Aorta (tissue), 5 donors: ENCODE measurements at regions not wholly inside any gene's neighbourhood (a gene's known extent, or its start where the extent isn't known, plus 50 kb on each side); places are given as distances from the start of the nearest gene placed in this dataset.

Source experiments
- ATAC-seq: fragments of 200-7000 bp; cut with Tn5 transposase; one replicate; pipeline ENCODE4 v1.9.1; 2022; ENCODE audit warnings: moderate library complexity; ENCODE audit not compliant: low FRiP score
- DNase-seq, 2 donors: peaks; one replicate each; pipeline ENCODE4 v3.0.0-alpha.2; 2020
- H3K27ac ChIP-seq, 2 donors: one replicate each; pipeline ENCODE4 v1.5.1; 2013; ENCODE audit warnings: low read length in 2 of 2, mild to moderate bottlenecking in 2 of 2, moderate library complexity in 2 of 2, control low read depth in 1 of 2, inconsistent platforms in 1 of 2, low read depth in 1 of 2
- H3K27me3 ChIP-seq, 2 donors: one replicate each; pipeline ENCODE4 v1.6.1; 2013; ENCODE audit warnings: control low read depth in 1 of 2, low read length in 1 of 2, mild to moderate bottlenecking in 1 of 2, moderate library complexity in 1 of 2; ENCODE audit not compliant: insufficient read depth in 2 of 2, control insufficient read depth in 1 of 2
- H3K36me3 ChIP-seq, 2 donors: one replicate each; pipeline ENCODE4 v1.6.1; 2013; ENCODE audit warnings: control low read depth in 1 of 2, low read length in 1 of 2, mild to moderate bottlenecking in 1 of 2; ENCODE audit not compliant: insufficient read depth in 2 of 2, control insufficient read depth in 1 of 2
- H3K4me1 ChIP-seq, 2 donors: one replicate each; pipeline ENCODE4 v1.6.1; 2013; ENCODE audit warnings: low read length in 2 of 2, control low read depth in 1 of 2, mild to moderate bottlenecking in 1 of 2, moderate library complexity in 1 of 2; ENCODE audit not compliant: insufficient read depth in 2 of 2, control insufficient read depth in 1 of 2
- H3K4me3 ChIP-seq, 2 donors: one replicate each; pipeline ENCODE4 v1.5.1; 2013; ENCODE audit warnings: low read length in 2 of 2, control low read depth in 1 of 2, mild to moderate bottlenecking in 1 of 2
- H3K9me3 ChIP-seq: one replicate; pipeline ENCODE4 v1.6.1; 2013; ENCODE audit warnings: mild to moderate bottlenecking, low read length; ENCODE audit not compliant: control insufficient read depth
- WGBS, 2 donors: extraction: QIAGEN DNeasy Blood & Tissue Kit; methylation state at CpG; one replicate each; pipeline ENCODE4 v1.1.7; 2013; 5-methylcytosine and 5-hydroxymethylcytosine counted together
- intact Hi-C, 2 donors: fragments of 100-400 bp; cut with DNase I; formaldehyde crosslinking; loops; one replicate each; pipeline versions ENCODE4 v1.14.2 to v1.15.0; 2022
- donor health status: healthy with polysubstance abuse.
- donor health status: Bipolar disorder and iron deficiency.
- donor health status: DM: no; HTN: no; CAD: no.
- donor health status: DM: no; HTN: no; CAD: no.
- donor health status: DM: yes; HTN: yes; CAD: no.

DNA sequence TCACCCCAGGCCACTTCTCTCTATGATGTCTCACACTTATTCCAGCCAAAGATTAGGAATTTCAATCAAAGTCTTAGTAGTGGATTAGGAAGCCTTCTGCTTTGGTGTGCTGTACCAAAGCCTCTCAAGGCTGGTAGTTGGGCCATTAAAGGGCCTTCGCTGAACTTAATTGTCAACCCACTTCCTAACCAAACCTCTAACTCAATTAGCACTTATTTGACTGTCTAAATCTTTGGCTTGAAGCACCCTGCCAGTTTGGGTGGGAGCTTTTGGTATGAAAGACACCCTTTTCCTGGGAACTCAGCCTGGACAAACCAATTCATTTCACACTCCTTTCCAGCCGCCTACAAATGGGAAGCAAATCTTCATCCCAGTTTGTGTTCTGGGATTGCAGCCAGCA, 81.5 kb downstream of the BMP2 start:
- H3K27me3 ChIP-seq: peaks cover 0 to 2% of the 10 kb centered on the region in 2 donors
- H3K4me1 ChIP-seq: no peaks in the 10 kb centered on the region
- no peak overlapping the region for H3K4me3 ChIP-seq
- DNase-seq (no peak), ATAC-seq (no peak)
- intact Hi-C loops: no loop called here
- H3K27ac ChIP-seq: no peak overlapping the region
- WGBS, 2 donors: 37 to 58% methylated on average over 2 of the region's 2 CpGs
- H3K36me3 ChIP-seq: no peaks in the 10 kb centered on the region
- H3K9me3 ChIP-seq: no peaks in the 10 kb centered on the region

DNA sequence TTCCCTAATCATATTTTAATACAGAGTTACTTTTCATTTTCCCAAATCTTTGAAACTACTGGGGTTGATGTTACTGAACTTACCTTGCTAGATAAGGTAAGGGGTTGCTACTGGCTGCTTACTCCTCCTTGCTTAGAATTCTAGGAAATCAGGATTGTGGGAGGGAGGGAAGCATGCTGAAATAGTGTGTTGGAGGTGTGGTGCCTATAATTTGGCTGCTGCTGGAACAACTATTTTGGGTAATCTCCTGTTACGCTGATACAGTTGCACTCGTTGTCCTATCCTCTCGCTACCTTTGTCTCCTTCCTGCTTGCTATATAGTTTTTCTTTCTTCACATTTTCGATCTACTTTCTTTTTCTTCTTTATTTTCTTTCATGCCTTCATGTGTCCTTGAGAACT, 83.7 kb downstream of the BMP2 start:
- intact Hi-C loops: no loop called here
- Histone ChIP-seq H3K36me3 (no peaks in the 10 kb centered on the region), H3K4me3 (no peak overlapping the region), H3K9me3 (no peaks in the 10 kb centered on the region), H3K27ac (no peak overlapping the region), H3K27me3 (peaks cover 0 to 2% of the 10 kb centered on the region in 2 donors), H3K4me1 (no peaks in the 10 kb centered on the region)
- no peak for ATAC-seq
- 87 to 89% methylated on average over 4 of the region's 4 CpGs for WGBS, 2 donors
- DNase-seq: no peak

DNA sequence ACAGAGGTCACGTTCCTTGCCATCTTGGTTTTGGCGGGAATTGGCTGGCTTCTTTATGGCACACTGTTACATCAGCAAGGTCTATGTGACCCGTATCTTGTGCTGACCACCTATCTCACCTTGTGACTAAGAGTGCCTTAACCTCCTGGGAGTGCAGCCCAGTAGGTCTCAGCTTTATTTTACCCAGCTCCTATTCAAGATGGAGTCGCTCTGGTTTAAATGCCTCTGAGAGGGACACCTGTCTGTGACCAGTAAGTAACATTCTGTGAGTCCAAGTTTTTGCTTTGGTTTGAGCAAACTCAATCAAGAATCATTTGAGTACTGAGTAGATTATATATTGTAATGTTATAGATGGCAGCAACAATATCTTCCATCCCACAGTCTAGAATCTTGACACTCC, 85.0 kb downstream of the BMP2 start:
- H3K9me3 ChIP-seq: no peaks in the 10 kb centered on the region
- H3K4me1 ChIP-seq: no peaks in the 10 kb centered on the region
- no peak for DNase-seq
- H3K36me3 ChIP-seq: no peaks in the 10 kb centered on the region
- 93% methylated on average over 4 of the region's 4 CpGs for WGBS, 2 donors
- no peak overlapping the region for H3K27ac ChIP-seq
- ATAC-seq: no peak
- H3K4me3 ChIP-seq: no peak overlapping the region
- intact Hi-C loops: no loop called here
- H3K27me3 ChIP-seq: no peaks in the 10 kb centered on the region

DNA sequence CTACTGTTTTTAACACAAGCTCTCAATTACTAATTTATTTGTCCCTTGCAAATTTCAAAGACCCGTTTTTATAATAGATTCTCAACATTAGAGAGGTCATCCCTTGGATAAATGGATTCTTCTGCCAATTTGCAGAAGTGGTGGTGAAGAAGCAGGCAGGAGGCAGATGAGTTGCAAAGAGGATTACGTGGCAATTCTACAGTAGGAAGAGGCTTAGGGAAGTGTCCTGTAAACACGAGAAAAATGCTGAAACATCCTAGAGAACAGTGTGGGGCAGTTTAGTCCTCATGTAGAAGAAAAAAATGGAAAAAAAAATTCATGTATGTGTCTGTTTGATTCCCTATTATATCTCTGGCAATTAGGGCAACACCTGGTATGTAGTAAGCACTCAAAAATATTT, 87.6 kb downstream of the BMP2 start:
- WGBS, 2 donors: 66 to 67% methylated on average over 3 of the region's 3 CpGs
- H3K4me3 ChIP-seq: no peak overlapping the region

DNA sequence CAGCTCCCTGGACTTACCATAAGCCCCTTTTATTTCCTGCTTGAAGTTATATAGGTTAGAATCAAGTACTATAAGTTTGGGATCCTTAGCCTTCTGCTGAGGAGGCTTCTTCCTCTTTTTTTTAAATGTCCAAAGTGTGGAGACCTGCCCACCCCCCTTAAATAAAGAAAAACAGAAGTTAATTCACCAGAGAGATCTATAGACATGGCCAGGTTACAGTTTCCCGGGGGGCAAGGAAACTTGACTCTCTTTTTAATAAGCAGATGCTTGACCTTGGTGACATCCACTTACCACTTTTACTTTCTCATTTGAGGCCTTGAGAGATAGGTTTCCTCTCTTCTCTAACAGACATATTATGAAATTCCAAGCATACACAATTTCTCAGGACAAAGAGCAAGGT, 88.3 kb downstream of the BMP2 start:
- H3K9me3 ChIP-seq: no peaks in the 10 kb centered on the region
- no peaks in the 10 kb centered on the region for H3K36me3 ChIP-seq
- H3K4me1 ChIP-seq: no peaks in the 10 kb centered on the region
- no peak overlapping the region for H3K27ac ChIP-seq
- intact Hi-C loops: no loop called here
- no peaks in the 10 kb centered on the region for H3K27me3 ChIP-seq
- no peak overlapping the region for H3K4me3 ChIP-seq
- ATAC-seq: no peak
- no peak for DNase-seq
- 12 to 16% methylated on average over 1 of the region's 1 CpG for WGBS, 2 donors

More for the DNA sequence above, 87.6 kb downstream of the BMP2 start:
- intact Hi-C loops: no loop called here
- no peak for DNase-seq
- Histone ChIP-seq H3K36me3 (no peaks in the 10 kb centered on the region), H3K27me3 (no peaks in the 10 kb centered on the region), H3K27ac (no peak overlapping the region), H3K9me3 (no peaks in the 10 kb centered on the region), H3K4me1 (no peaks in the 10 kb centered on the region)
- no peak for ATAC-seq

DNA sequence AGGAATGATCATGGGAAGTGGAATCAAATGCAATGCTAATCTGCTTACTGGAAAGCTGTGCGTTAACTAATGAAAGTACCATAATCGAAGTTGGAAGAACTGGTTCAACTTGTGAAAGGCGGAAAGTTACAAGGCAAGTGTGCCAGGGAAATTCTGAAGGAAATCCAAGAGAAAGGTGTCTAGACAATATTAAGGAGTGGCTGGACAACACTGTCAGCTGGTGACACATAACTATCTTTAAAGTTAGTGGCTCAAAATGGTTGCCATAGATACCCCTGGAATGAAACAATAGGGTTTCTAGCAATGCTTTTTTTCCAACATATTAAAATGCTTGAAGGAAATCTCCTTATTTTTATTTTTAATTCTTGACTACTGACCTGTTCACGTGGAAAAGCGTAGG, 90.4 kb downstream of the BMP2 start:
- Histone ChIP-seq H3K4me3 (no peak overlapping the region), H3K9me3 (no peaks in the 10 kb centered on the region), H3K27me3 (no peaks in the 10 kb centered on the region), H3K27ac (no peak overlapping the region), H3K36me3 (no peaks in the 10 kb centered on the region), H3K4me1 (no peaks in the 10 kb centered on the region)
- no peak for DNase-seq
- no peak for ATAC-seq
- WGBS, 2 donors: 90 to 93% methylated on average over 5 of the region's 5 CpGs
- intact Hi-C loops: no loop called here

DNA sequence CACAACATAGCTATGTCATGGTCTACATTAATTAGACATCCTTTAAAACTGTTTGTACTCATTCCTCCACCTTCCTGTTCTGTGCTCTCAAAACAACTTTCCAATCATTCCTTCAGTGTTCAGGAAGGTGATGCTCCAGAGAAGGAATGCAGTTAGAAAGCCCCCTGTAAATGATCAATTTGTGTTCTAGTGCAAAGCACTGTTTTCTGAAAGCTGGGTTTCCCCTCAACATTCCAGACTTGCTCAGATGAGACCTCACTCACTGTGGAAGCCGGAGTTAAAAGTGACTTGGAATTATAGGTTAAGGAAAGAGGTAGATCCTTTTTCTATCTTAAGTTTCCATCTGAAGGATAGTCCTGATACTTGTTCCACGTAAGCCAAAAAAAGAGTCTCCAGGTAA, 95.9 kb downstream of the BMP2 start:
- Histone ChIP-seq H3K27me3 (no peaks in the 10 kb centered on the region), H3K4me3 (no peak overlapping the region), H3K4me1 (no peaks in the 10 kb centered on the region), H3K9me3 (no peaks in the 10 kb centered on the region), H3K27ac (no peak overlapping the region), H3K36me3 (no peaks in the 10 kb centered on the region)
- WGBS, 2 donors: 70 to 73% methylated on average over 2 of the region's 2 CpGs
- intact Hi-C loops: no loop called here
- DNase-seq (no peak), ATAC-seq (no peak)

DNA sequence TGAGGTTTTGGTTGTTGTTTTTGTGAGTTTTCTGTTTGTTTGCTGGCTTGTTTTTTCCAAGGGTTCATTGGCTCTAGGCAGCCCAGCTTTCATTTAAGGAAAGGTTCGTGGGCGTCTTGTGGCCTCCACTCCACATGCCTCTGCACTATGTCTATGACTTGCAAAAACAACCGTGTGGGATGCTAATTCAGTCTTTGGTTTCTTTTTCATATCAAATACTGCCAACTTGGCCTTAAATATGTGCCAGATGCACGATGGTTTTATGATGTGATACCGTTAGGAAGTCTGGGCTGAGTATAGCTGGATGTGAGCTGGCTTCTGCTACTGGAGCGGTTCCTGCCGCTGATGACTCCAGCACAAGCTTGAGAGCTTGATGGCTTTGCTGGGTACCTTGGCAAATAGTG, 96.3 kb downstream of the BMP2 start:
- ATAC-seq (no peak), DNase-seq (no peak)
- H3K4me1 ChIP-seq: no peaks in the 10 kb centered on the region
- intact Hi-C loops: no loop called here
- no peak overlapping the region for H3K4me3 ChIP-seq
- WGBS, 2 donors: 11 to 14% methylated on average over 7 of the region's 7 CpGs
- H3K27ac ChIP-seq: no peak overlapping the region
- no peaks in the 10 kb centered on the region for H3K36me3 ChIP-seq
- no peaks in the 10 kb centered on the region for H3K9me3 ChIP-seq
- no peaks in the 10 kb centered on the region for H3K27me3 ChIP-seq

DNA sequence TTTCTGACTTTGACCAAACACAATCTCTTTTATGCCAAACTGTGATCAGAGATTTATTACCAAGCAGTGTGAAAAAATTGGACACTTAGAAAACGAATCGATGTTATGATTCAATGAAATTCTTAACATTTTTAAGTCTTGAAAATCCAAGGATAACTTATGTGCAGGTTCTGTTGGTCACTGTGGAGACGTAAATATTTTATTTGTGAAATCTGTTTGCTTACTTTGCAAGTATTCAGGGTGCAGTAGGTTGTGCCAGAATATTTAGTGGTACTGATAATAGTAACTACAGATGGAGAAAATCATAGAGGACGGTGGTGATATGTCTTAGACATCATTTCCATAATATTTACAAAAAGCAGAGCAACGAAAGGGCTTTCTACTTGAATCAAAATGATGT, 97.3 kb downstream of the BMP2 start:
- no peaks in the 10 kb centered on the region for H3K36me3 ChIP-seq
- H3K4me3 ChIP-seq: no peak overlapping the region
- no peak for ATAC-seq
- no peak overlapping the region for H3K27ac ChIP-seq
- no peak for DNase-seq
- WGBS, 2 donors: 17 to 28% methylated on average over 5 of the region's 5 CpGs
- H3K27me3 ChIP-seq: no peaks in the 10 kb centered on the region
- no peaks in the 10 kb centered on the region for H3K4me1 ChIP-seq
- no peaks in the 10 kb centered on the region for H3K9me3 ChIP-seq
- intact Hi-C loops: no loop called here
